GM12878 (cell line): ENCODE measurements at regions not wholly inside any gene's neighbourhood (a gene's known extent, or its start where the extent isn't known, plus 50 kb on each side); places are given as distances from the start of the nearest gene placed in this dataset.

ENCODE experiments used
- ATAC-seq: fragments of 200-7000 bp; cut with Tn5 transposase; 3 replicates; pipeline ENCODE4 v1.9.1; 2020; ENCODE audit warnings: mild to moderate bottlenecking, moderate library complexity
- BruUV-seq: library from RNA; stranded (reverse); fragments of 400-500 nt; replicated peaks from 2 replicates; lab custom pipeline; 2021; lab: Mats Ljungman, UMichigan
- CTCF ChIA-PET: fragments of 300-600 bp; sonication (Branson Sonifier 250); formaldehyde crosslinking; extraction: SDS; loops from one replicate; lab custom pipeline; 2021; ENCODE audit warnings: inconsistent platforms; lab: Yijun Ruan, JAX
- POLR2A ChIA-PET: fragments of 350-600 bp; formaldehyde crosslinking; extraction: SDS; loops from one replicate; lab custom pipeline; 2021; ENCODE audit warnings: inconsistent platforms; lab: Charles Lee
- RAD21 ChIA-PET: fragments of 300-600 bp; sonication (Branson Sonifier 250); formaldehyde crosslinking; loops from one replicate; lab custom pipeline; 2023; ENCODE audit warnings: antibody characterized with exemption; ENCODE audit not compliant: unreplicated experiment; lab: Charles Lee
- SMC1A ChIA-PET: fragments of 300-600 bp; sonication (Branson Sonifier 250); formaldehyde crosslinking; loops from one replicate; lab custom pipeline; 2023; ENCODE audit not compliant: unreplicated experiment, uncharacterized antibody; lab: Charles Lee
- DNase-seq: peaks from one replicate; pipeline ENCODE4 v3.0.0-alpha.2; 2011; ENCODE audit warnings: low read depth, low spot score
- FAIRE-seq: peaks from 3 replicates; lab custom pipeline; 2011; peaks lifted over from hg19 to GRCh38; lab: Jason Lieb, UNC
- H2AFZ ChIP-seq: 2 replicates; pipeline ENCODE4 v1.6.0; 2011; ENCODE audit warnings: low read depth, low read length, control low read depth; ENCODE audit not compliant: control insufficient read depth
- H3K27ac ChIP-seq: 2 replicates; pipeline ENCODE4 v1.5.1; 2011; ENCODE audit warnings: control low read depth; ENCODE audit not compliant: control insufficient read depth, insufficient read depth
- H3K27me3 ChIP-seq, 2 experiments: replicated peaks in 1 of 2; 2 replicates each; pipeline versions ENCODE4 v1.6.0 to v1.6.1; 2011; ENCODE audit warnings: low read length in 1 of 2; ENCODE audit not compliant: control insufficient read depth in 2 of 2, insufficient read depth in 2 of 2
- H3K36me3 ChIP-seq, 2 experiments: 2 replicates each; pipeline ENCODE4 v1.5.1; 2011; ENCODE audit warnings: low read length in 1 of 2; ENCODE audit not compliant: control insufficient read depth in 2 of 2, insufficient read depth in 2 of 2
- H3K4me1 ChIP-seq: 2 replicates; pipeline ENCODE4 v1.6.1; 2011; ENCODE audit warnings: mild to moderate bottlenecking, low read length, moderate library complexity, mixed read lengths; ENCODE audit not compliant: control insufficient read depth, insufficient read depth
- H3K4me2 ChIP-seq: 2 replicates; pipeline ENCODE4 v1.6.0; 2011; ENCODE audit warnings: control low read depth; ENCODE audit not compliant: control insufficient read depth, insufficient read depth
- H3K4me3 ChIP-seq: fragments of 200-600 bp; sonication (generic); 2 replicates; pipeline ENCODE4 v1.5.1; 2016
- H3K79me2 ChIP-seq: 2 replicates; pipeline ENCODE4 v1.6.0; 2011; ENCODE audit warnings: low read length; ENCODE audit not compliant: control insufficient read depth, insufficient read depth
- H3K9ac ChIP-seq: 2 replicates; pipeline ENCODE4 v1.8.0; 2011; ENCODE audit warnings: low read length, control low read depth, mixed read lengths; ENCODE audit not compliant: control insufficient read depth, insufficient read depth
- H3K9me3 ChIP-seq: replicated peaks from 3 replicates; pipeline ENCODE4 v1.5.1; 2011; ENCODE audit warnings: mild to moderate bottlenecking, low read length; ENCODE audit not compliant: control insufficient read depth, insufficient read depth
- H4K20me1 ChIP-seq: 2 replicates; pipeline ENCODE4 v1.6.0; 2011; ENCODE audit not compliant: control insufficient read depth, insufficient read depth
- ATF2 ChIP-seq: IDR thresholded peaks from 2 replicates; pipeline ENCODE4 v1.6.1; 2012; ENCODE audit warnings: low read length, inconsistent platforms
- BCL11A ChIP-seq: IDR thresholded peaks from 2 replicates; pipeline ENCODE4 v1.6.1; 2011; ENCODE audit warnings: low read depth, low read length
- HDAC2 ChIP-seq: fragments of 200-600 bp; sonication (generic); IDR thresholded peaks from 2 replicates; pipeline ENCODE4 v1.6.1; 2017
- MYB ChIP-seq: fragments of 150-350 bp; IDR thresholded peaks from 2 replicates; pipeline ENCODE4 v1.6.1; 2014; ENCODE audit warnings: mild to moderate bottlenecking, low read depth, low read length, borderline replicate concordance
- NFIC ChIP-seq: IDR thresholded peaks from 2 replicates; pipeline ENCODE4 v1.6.1; 2012; ENCODE audit warnings: low read depth, mild to moderate bottlenecking, inconsistent platforms, low read length, moderate library complexity
- NFXL1 ChIP-seq: fragments of 450-650 bp; IDR thresholded peaks from 2 replicates; pipeline ENCODE4 v1.6.1; 2017; ENCODE audit warnings: antibody characterized with exemption, mild to moderate bottlenecking, borderline replicate concordance
- NR2C2 ChIP-seq: IDR thresholded peaks from 2 replicates; pipeline ENCODE4 v1.6.1; 2011; ENCODE audit warnings: borderline replicate concordance, low read depth; ENCODE audit not compliant: control insufficient read depth, insufficient read length
- SREBF1 ChIP-seq: IDR thresholded peaks from 2 replicates; pipeline ENCODE4 v1.6.1; 2012; ENCODE audit warnings: mild to moderate bottlenecking, low read length
- STAT1 ChIP-seq: fragments of 450-650 bp; conservative IDR thresholded peaks from 2 replicates; pipeline ENCODE4 v1.6.1; 2014; ENCODE audit warnings: antibody characterized with exemption, mild to moderate bottlenecking
- USF2 ChIP-seq: IDR thresholded peaks from 2 replicates; pipeline ENCODE4 v1.6.1; 2011; ENCODE audit warnings: low read depth, low read length, improper control_type of control experiment, borderline replicate concordance
- WGBS: methylation state at CpG from one replicate; pipeline ENCODE4 v1.1.6; 2016; ENCODE audit warnings: low lambda C conversion rate; ENCODE audit not compliant: insufficient replicate concordance, insufficient coverage; ENCODE audit errors: missing lambda C conversion rate; 5-methylcytosine and 5-hydroxymethylcytosine counted together
- in situ Hi-C: fragments of 300-500 bp; cut with MboI; formaldehyde crosslinking; loops from 9 replicates; pipeline ENCODE4 v1.14.3; 2018; ENCODE audit warnings: mixed read lengths
- intact Hi-C: fragments of 100-400 bp; cut with micrococcal nuclease; formaldehyde crosslinking; loops from one replicate; pipeline ENCODE4 v1.14.2; 2022; ENCODE audit not compliant: unreplicated experiment

- Histone ChIP-seq H3K9ac (no peak overlapping the region), H3K79me2 (no peaks in the 10 kb centered on the region), H3K27me3 (no peaks in the 10 kb centered on the region; a peak in 1 of 4 replicates), H2AFZ (no peak overlapping the region), H3K4me2 (no peak overlapping the region), H3K4me3 (no peak overlapping the region), H4K20me1 (no peaks in the 10 kb centered on the region), H3K36me3 (no peaks in the 10 kb centered on the region), H3K9me3 (no peaks in the 10 kb centered on the region), H3K4me1 (no peaks in the 10 kb centered on the region), H3K27ac (no peak overlapping the region)
- CTCF ChIA-PET: interaction anchor here (1.8 kb wide), 1 partner anchor 24 kb away, joined by 5 read pairs; no protein-coding TSS in a partner anchor
- FAIRE-seq (no peak), DNase-seq (no peak), ATAC-seq (no peak)
- RAD21 ChIA-PET: no interaction called here
- no TSS peak for BruUV-seq
- SMC1A ChIA-PET: no interaction called here
- POLR2A ChIA-PET: no interaction called here
- 3% methylated on average over 3 of the region's 3 CpGs for WGBS
- TF ChIP-seq BCL11A: no peak
- TF ChIP-seq USF2: no peak
- TF ChIP-seq NFXL1: no peak
- TF ChIP-seq NFIC: no peak
- no peak for TF ChIP-seq MYB
- TF ChIP-seq NR2C2: no peak
- no peak for TF ChIP-seq SREBF1
- TF ChIP-seq ATF2: no peak
- no peak for TF ChIP-seq HDAC2
- no peak for TF ChIP-seq STAT1
- intact Hi-C loops (no loop called here), in situ Hi-C loops (no loop called here)
Observed at GRCh38 chr2:204154863-204155262, 218.3 kb downstream of the ICOS start.
